GF-D8 (cell line): ENCODE measurements at regions not wholly inside any gene's neighbourhood (a gene's known extent, or its start where the extent isn't known, plus 50 kb on each side); places are given as distances from the start of the nearest gene placed in this dataset.
"Not testable (repeated sequence)": the region's sequence is repeated elsewhere in the genome, so short reads cannot be mapped to it uniquely, and the experiment has no call there.

Source experiments
- DNase-seq: peaks from one replicate; lab custom pipeline; 2025; lab: John Stamatoyannopoulos, UW

DNA sequence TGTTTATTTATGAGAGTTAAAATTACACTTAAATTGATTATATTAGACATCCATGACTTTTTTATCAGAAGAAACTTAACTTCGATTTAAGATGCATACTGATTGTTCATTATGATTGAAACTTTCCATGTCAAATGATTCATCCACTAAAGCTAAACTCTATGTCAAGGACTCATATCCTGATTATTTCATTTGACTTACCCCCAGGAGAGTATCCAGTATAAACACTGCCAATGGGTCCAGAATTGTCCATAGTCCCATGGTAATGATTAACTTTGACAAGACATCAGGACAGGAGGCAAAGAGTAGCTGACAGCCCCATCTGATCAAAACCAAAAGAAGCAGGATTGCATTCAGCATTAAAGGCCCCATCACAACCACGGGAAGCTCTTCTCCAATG is 709.9 kb downstream of the TFAP2A start:
- DNase-seq = no peak

DNA sequence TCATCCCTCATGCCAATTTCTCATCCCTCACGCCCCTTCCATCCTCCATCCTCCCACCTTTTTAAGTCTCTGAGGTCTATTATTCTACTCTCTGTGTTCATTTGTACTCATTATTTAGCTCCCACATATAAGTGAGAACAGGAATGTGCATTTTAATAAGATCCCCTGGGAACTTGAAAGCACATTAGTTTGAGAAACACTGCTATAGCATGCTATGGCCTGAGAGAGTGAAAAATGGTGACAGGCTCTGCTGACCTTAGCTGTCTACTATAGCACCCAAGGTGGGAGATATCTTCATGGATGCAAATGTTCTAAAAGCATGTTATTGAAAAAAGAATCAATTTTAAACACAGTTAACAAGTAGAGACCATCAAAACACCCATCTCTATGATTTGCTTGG is 712.0 kb downstream of the TFAP2A start:
- DNase-seq = no peak

DNA sequence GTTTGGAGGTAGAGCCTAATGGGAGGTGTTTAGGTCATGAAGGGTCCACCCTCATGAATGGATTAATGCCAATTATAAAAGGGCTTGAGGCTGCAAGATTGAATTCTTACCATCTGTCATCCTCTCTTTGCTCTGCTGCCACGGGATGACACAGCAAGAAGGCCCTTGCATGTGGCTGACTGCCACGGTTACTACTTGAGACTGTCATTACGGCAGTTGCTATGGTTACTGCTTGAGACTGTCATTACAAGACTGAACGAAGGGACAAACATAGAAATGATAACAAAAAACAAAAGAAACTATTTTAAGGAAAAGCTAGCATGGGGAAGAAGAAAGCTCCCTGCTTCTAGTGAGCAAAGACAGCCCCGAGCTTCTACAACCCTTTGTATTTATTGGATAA is 715.0 kb downstream of the TFAP2A start:
- DNase-seq = no peak

DNA sequence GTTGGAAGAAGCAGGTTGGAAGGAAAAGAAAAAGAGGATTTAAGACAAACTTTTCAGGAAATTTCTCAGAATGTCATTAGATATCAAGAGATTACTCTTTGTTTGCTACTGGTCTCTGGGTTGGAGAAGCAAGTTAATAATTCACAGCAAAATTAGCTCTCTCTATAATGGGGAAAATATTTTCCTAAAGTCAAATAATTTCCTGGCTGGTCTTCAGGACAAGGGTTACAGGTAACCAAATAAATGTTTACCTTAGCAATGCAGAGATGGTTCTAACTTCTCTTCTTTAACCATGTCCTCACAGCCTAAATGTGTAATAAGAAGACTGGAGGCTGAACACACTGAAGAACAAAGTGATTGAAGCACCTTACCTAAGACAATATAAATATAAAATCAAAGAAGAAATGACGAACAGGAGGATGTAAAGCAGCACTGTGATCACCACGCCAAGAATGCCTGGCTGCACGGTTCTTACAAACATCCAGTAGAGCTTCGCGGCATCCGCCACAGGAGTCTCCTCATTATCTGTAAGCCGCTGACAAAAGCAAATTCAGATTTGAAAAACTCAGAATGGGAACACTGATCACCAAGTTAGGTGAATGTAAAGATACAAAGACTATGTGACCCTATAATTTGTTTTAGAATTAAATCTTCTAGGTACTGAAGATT is 717.5 kb downstream of the TFAP2A start:
- no peak for DNase-seq

DNA sequence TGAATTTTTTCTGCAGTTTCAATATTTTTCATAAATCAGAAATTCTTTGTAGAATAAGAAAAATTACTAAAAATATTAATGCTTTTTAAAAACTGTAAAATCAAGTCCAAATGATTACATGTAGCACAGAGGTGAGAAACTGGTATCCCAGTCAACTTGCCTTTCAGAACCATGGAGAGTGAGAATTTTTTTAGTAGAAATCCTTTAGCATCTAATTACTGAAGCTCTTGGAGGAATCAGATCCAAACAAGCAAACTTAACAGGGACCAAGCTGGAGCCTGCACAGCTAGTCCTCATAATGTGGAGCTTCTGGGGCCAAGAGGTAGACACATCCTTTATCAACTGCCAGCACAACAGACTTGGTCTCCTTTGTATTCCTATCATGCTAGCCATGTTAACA is 724.5 kb downstream of the TFAP2A start:
- no peak for DNase-seq

DNA sequence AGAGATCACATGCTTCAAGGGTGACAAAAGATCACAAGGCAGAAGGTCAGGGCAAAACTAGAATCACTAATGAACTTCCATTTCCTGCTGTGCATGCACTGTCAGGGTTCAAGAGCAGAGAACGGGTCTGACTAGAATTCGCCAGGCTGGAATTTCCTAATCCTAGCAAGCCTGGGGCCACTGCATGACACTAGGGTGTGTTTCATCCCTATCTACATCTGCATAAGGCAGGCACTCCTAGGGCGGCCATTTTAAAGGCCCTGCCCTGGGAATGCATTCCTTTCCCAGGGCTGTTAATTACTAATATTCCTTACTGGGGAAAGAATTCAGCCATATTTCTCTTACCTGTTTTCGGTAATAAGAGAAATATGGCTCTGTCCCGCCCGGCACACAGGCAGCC is 734.1 kb downstream of the TFAP2A start:
- DNase-seq = not testable (repeated sequence)

DNA sequence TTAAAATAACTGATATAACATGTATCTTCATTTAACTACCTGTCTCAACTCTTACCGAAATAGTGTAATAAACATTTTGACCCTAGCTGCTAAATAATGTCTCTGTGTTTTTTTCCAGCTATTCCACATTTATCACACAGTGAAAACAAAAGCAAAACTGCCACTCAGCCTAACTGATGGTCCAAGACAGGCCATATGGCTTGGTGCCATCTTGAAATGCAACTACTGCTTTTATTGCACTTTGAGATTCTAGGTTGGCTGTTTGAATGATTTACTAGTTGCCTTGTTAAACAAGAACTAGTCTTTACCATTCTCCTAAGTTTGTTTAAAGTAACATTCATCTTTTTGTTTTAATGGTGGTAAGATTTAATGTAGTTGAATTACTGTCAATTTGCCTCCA is 739.8 kb downstream of the TFAP2A start:
- no peak for DNase-seq

DNA sequence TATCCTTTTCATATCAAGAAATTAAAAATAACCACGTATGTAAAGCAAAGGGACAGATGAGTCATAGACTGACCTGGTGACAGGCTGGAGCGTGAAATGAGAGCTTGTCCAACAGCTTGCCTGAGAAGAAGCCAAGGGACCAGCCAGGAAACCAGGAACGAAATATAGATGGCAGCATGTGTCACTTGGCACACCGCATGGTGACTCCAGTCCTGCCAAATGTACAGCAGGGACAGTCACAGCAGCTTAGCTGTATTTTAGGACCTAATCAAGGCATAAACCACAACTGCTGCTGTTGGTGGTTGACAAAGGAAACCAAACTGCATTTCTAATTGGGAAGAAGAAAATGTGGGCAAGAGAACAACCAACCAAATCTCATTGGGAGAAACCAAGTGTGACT is 755.0 kb downstream of the TFAP2A start:
- no peak for DNase-seq

DNA sequence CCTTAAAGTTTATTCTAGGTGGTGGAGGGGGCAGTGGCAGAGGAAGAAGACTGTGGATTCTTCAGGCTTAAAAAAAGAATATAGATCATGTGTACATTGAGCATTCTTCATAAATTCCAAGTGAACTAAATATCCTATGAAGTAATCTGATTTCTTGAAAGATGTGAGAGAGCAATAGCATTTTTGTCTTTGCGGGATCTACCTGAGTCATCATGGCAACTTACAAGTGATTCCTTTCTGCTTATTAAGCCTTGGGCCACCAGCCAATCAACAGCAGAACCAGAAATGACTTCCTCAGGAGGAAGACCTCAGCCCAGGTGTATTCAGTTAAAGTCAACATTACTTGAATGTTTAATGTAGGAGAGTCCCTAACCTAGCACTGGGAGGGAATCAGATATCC is 756.9 kb downstream of the TFAP2A start:
- no peak for DNase-seq

DNA sequence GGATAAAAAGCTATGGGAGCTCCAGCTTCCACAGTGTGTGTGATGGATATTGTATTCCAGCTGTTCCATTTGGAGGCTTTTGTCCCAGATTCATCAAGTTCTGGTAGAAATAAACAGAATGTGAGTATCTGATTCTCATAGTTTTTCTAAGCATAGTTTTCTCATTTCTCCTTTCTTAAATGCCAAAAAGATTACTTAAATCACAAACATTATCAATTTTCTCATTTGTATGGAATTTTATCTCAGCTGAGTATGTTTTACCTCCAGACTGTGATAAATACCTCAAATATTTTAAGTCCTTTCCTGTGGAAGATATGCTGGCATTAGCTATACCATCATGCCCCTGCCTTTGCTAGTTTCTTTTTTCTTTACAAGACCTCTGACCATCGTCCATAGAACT is 767.3 kb downstream of the TFAP2A start:
- no peak for DNase-seq

DNA sequence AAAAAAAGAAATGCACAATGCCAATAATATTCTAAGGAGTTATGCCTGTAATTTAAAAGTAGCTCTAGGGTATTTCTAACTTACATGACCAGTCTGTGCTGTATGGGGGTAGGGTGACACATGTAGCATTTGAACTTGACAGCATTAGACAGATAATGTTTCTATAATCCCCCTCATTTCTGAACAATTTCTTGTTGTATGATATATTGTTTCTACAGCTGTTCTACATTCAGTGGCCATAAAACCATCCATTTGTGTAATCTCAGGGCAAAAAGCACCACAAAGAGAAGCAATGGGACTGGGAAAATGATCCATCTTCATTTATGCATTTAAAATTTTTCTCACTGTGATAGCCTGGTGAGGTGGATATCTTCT is 767.8 kb downstream of the TFAP2A start:
- DNase-seq = no peak

DNA sequence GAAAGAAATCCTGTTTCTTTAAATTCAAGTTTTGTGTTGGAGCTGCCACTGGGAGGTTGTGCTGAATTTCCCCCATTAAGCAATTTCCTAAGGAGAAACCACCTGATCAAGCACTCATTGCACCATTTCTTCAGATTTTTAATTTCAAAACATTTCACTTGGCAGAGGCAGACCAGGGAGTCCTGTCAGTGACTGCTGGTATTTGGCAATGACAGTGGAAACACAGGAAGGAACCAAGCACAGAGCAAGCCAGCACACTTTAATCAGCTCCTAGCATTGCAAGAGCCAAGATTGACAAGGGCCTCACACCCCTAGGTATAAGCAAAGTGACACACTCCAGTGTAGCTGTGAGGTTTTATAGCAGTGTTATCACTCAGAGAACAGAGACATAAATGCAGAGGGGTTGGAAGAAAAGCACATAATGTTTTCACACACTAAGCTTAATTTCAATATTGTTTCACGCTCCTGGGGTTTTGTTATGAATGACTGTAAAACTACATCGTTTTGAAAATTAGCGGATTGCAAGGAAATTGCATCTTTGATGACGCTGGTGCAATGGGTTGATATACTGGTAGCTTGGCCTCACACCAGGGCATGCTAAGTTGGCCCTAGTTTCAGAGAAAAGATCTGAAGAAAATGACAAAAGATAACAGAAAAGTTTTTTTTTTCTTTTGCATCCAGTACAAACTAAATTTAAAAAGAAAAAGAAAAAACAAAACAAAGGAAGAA is 768.4 kb downstream of the TFAP2A start:
- DNase-seq = peak; percentile 73

DNA sequence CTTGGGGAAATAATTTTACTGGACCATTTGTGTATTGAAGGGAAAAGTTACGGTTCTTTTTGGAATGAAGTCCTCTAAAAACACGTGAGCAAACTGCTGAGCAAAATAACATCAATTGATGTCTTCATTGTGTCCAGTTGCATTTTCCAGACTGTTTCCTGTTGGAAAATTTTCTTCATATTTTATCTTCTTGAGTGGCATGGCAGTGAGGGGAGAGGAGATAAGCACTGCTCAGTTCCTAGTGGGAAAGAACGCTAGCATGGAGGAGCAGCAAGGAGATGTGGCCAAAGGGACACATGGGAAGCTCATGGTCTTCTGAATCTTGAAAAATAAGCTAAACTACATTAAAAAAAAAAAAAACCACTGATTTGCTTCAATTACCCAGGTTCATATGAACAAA is 776.0 kb downstream of the TFAP2A start:
- no peak for DNase-seq

DNA sequence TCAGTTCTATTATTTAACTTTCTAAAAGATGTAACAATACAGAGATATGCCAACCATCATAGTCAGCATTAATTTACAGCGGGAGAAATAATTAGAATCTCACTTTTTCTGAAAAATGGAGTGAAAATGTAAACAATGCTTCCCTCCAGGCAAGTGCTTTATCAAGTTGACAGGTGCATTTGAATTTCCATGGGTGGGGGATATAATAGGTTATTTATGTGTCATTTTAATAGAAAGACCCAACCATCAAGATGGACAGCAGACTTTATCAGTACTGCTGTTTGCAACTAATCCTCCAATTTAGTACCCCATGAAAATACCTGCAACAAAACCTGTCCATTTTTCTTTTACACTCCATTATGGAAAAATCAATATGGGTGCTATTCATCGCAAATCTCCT is 780.1 kb downstream of the TFAP2A start:
- no peak for DNase-seq

DNA sequence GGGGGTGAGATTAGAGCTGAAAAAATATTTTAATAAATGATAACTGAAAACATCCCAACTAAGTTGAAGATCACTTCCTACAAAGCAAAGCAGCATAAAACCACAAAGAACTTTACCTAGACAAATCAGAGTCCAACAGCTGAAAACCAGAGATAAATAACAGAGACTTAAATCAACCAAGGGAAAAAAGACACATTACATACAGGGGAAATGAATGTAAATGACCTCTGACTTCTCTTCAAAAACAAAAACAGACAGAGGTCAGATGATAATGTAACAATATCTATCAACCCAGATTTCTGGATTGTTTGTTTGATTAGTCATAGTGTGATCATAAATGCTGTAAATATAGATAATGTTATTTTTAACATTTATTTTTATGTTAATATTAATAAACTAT is 782.8 kb downstream of the TFAP2A start:
- DNase-seq = no peak

DNA sequence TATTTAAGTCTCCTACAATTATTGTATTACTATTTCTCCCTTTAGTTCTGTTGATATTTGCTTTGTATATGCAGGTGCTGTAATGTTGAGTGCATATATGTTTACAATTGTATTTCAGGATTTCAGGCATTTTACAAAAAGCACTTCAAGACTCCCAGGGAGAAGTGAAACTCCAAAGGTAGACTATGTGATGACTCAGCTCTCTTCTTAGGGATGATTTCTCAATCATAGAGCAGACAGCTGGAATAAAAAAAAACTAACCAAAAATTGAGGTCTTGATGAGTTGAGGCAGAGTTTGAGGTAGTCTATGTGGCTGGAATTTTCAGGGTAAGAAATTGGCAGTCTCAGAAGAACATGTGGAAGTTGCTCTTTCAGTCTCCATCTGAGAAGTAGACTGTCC is 786.1 kb downstream of the TFAP2A start:
- DNase-seq = no peak

DNA sequence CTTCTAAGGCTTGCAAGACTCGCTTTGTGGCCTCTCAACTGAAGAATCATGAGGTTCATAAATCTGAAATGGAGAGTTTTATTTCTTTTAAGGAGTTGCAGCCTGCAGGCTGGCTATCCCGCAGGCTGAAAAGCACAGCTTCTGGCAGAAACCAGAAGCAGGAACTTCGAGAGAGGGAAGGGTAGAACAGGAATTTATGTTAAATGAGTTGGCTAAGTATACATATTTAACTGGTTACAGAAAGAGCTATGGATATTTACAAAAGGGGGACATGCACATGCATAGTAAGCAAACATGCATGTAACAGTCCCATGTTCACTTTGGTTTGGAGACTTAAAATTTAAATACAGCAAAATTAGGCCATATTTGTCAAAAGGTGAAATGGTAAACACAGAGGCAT is 787.0 kb downstream of the TFAP2A start:
- no peak for DNase-seq

DNA sequence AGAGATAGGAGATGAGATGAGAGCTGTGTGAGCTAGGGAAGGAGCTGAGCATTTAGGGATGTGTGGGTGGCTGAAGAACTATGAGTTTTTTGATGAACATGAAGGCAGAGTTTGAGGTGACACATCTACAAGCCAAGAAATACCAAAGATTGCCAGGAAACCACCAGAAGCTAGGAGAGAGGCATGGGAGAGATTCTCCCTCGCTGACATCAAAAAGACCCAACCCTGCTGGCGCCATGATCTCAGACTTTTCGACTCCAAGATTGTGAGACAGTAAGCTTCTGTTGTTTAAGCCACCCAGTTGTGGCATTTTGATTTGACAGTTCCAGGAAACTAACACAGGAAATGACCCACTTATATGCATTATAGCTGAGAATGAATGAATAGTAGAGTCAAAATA is 790.9 kb downstream of the TFAP2A start:
- DNase-seq = no peak

DNA sequence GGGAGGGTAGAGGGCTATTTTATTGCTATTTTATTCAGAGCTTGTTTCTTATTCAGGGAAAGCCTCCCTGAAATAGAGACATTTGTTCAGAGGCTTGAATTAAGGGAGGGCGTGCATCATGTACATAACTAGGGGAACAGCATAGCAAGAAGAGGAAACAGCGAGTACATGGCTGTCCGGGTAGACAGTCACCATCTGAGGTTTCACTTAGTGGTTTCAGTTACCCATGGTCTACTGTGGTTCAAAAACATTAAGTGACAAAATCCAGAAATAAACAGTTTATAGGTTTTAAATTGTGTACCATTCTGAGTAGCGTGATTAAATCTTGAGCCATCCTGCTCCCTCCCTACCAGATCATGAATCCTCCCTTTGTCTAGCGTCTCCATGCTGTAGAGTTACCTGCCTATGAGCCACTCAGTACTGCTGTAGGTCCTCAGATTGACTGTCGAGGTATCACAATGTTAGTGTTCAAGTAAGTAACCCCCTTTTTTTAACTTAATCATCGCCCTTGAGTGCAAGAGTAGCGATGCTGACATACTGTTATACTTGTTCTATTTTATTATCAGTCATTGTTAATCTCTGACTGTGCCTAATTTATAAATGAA is 791.5 kb downstream of the TFAP2A start:
- DNase-seq = no peak

DNA sequence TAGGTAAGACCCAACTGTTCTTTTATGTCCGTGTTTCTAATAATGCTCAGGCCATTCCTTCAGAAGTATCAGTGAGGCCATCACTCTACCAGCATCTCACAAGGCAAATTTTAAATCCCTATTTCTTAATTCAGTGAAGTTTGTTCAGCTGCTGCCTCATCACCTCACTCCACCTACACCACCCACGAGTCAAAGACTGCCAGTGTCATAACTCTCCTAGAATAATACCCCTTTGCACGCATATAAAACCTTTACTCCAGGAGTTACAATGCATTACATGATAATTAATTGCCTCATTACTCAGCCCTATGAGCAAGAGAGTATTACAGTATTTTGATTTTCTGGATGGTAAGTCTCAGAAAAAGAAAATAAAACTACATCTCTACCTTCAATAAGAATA is 793.6 kb downstream of the TFAP2A start:
- DNase-seq = no peak

DNA sequence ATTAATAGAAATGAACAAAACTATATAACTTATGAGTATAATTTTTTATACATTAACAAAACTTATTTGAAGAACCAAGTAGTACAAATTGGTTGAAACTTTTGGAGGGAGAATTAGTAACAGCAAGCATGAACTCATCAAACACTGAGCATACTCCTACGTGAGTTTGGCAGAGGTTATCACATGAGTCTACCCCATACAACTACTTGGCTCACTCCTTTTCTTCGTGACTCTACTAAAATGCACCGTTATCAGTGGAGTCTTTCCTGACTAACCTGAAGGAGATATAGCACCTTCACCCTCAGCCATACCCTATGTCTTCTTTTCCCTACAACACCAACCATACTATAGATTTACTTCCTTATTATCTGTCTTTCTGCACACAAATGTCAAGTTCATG is 794.2 kb downstream of the TFAP2A start:
- no peak for DNase-seq

DNA sequence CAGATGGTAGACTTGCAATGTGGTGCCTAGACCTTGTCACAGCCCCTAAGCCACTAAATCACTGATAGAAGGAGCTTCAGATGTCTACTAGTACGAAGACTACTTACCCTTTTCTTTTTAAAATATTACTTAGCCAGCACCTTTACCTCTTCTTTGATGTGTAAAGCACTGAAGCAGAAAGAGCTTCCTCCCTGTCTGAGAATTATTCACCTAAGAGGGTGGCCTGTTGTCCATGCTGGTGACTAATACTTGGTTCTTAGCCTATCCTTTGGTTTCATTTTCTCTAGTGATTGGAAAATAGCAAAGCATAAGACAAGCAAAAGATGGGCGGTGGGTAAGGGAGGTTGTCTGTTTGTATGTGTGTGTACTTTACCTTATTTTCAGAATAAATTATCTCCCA is 794.6 kb downstream of the TFAP2A start:
- no peak for DNase-seq

DNA sequence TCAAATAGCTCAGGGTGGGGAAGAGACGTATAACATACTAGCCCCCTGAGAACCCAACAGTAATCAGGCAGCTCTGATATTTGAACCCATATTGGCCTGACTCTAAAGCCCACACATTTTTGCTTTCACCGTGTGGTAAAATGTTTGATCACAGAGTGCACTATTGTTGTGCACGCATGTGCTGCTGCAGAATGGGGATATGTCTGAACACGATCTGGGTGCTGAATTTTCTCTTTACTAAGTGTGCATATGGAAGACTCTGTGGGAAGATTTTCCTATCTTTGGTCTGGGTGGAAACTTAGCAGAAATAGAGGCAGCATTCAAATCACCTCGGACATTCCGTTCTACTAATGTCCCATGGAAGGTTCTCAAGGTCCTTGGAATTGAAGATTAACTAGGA is 800.1 kb downstream of the TFAP2A start:
- no peak for DNase-seq

DNA sequence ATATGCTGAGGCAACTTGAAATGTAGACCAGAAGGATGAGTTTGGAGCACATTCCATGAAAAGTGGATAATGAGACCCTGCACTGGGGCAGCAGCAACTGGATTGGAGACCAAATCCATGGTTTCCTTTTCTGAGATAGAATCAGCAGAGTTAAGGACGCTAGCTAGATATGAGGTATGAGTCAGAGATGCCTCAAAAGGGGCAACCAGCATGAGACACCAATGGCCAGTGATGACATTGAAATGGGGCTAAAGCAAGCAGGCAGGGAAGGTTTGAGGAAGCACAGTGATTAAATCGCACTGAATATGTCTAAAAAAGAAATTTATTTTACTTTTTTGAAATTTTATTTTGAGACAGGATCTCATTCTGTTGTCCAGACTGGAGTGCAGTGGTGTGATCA is 802.4 kb downstream of the TFAP2A start:
- DNase-seq = no peak
